ENCODE measurements at regions not wholly inside any gene's neighbourhood (a gene's known extent, or its start where the extent isn't known, plus 50 kb on each side); places are given as distances from the start of the nearest gene placed in this dataset.

DNA sequence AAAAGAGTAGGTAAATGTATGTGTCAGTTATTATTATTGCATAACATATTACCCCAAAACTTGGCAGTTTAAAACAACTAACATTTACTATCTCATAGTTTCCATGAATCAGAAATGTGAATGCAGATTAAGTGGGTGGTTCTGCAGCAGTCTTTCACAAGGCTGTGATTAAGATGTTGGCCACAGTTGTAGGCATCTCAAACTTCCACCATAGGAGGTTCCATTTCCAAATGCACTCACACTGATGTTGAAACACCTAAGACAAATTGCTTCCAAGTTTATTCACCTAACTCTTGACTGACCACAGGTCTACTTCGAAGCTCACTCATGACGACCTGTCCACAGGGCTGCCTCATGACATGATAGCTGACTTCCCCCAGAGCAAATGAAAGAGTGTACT, 360.8 kb downstream of the GRB14 start:
- no peak for ATAC-seq (ENCODE audit: low read depth)
- H3K4me1 ChIP-seq (ENCODE audit: insufficient read depth, poor library complexity, severe bottlenecking), result no peaks in the 10 kb centered on the region

GRCh38 chr2:164257742-164258141, 363.5 kb downstream of the GRB14 start:
- Histone ChIP-seq H3K27me3 (ENCODE audit: insufficient read depth, poor library complexity, severe bottlenecking) (peaks cover 14% of the 10 kb centered on the region), H3K27ac (ENCODE audit: poor library complexity, severe bottlenecking) (no peak overlapping the region), H3K9me3 (ENCODE audit: severe bottlenecking) (no peaks in the 10 kb centered on the region), H3K4me1 (ENCODE audit: insufficient read depth, poor library complexity, severe bottlenecking) (no peaks in the 10 kb centered on the region), H3K4me3 (ENCODE audit: severe bottlenecking) (no peak overlapping the region), H3K36me3 (ENCODE audit: low read depth) (no peaks in the 10 kb centered on the region)
- DNase-seq (ENCODE audit: low spot score), result no peak
- ATAC-seq (ENCODE audit: low read depth), result peak; percentile 38; the same call in 1 of the 3 replicates
- no peak for TF ChIP-seq CTCF (IDR thresholded peaks at IDR 0.05; ENCODE audit: poor library complexity, severe bottlenecking)

More for the DNA sequence above, 360.8 kb downstream of the GRB14 start:
- TF ChIP-seq CTCF (IDR thresholded peaks at IDR 0.05; ENCODE audit: poor library complexity, severe bottlenecking), result no peak
- DNase-seq (ENCODE audit: low spot score), result no peak
- H3K9me3 ChIP-seq (ENCODE audit: severe bottlenecking), result no peaks in the 10 kb centered on the region
- no peak overlapping the region for H3K4me3 ChIP-seq (ENCODE audit: severe bottlenecking)
- H3K27me3 ChIP-seq (ENCODE audit: insufficient read depth, poor library complexity, severe bottlenecking), result peaks cover 14% of the 10 kb centered on the region
- no peak overlapping the region for H3K27ac ChIP-seq (ENCODE audit: poor library complexity, severe bottlenecking)
- no peaks in the 10 kb centered on the region for H3K36me3 ChIP-seq (ENCODE audit: low read depth)

- Histone ChIP-seq H3K27me3 (ENCODE audit: insufficient read depth, poor library complexity, severe bottlenecking) (peaks cover 9% of the 10 kb centered on the region), H3K27ac (ENCODE audit: poor library complexity, severe bottlenecking) (no peak overlapping the region), H3K9me3 (ENCODE audit: severe bottlenecking) (no peaks in the 10 kb centered on the region), H3K4me1 (ENCODE audit: insufficient read depth, poor library complexity, severe bottlenecking) (no peaks in the 10 kb centered on the region), H3K4me3 (ENCODE audit: severe bottlenecking) (no peak overlapping the region), H3K36me3 (ENCODE audit: low read depth) (no peaks in the 10 kb centered on the region)
- ATAC-seq (ENCODE audit: low read depth) (no peak), DNase-seq (ENCODE audit: low spot score) (no peak)
- TF ChIP-seq CTCF (IDR thresholded peaks at IDR 0.05; ENCODE audit: poor library complexity, severe bottlenecking), result no peak
Observed at GRCh38 chr2:164252568-164253287, 368.6 kb downstream of the GRB14 start.

- H3K9me3 ChIP-seq (ENCODE audit: severe bottlenecking), result no peaks in the 10 kb centered on the region
- no peak overlapping the region for H3K27ac ChIP-seq (ENCODE audit: poor library complexity, severe bottlenecking)
- TF ChIP-seq CTCF (IDR thresholded peaks at IDR 0.05; ENCODE audit: poor library complexity, severe bottlenecking), result no peak
- no peak overlapping the region for H3K4me3 ChIP-seq (ENCODE audit: severe bottlenecking)
- DNase-seq (ENCODE audit: low spot score), result no peak
- no peaks in the 10 kb centered on the region for H3K4me1 ChIP-seq (ENCODE audit: insufficient read depth, poor library complexity, severe bottlenecking)
- ATAC-seq (ENCODE audit: low read depth), result no peak
- no peaks in the 10 kb centered on the region for H3K27me3 ChIP-seq (ENCODE audit: insufficient read depth, poor library complexity, severe bottlenecking)
- H3K36me3 ChIP-seq (ENCODE audit: low read depth), result no peaks in the 10 kb centered on the region
Observed at GRCh38 chr2:164243315-164243714, 378.0 kb downstream of the GRB14 start.

- Histone ChIP-seq H3K27ac (ENCODE audit: poor library complexity, severe bottlenecking) (no peak overlapping the region), H3K27me3 (ENCODE audit: insufficient read depth, poor library complexity, severe bottlenecking) (no peaks in the 10 kb centered on the region), H3K9me3 (ENCODE audit: severe bottlenecking) (no peaks in the 10 kb centered on the region), H3K4me1 (ENCODE audit: insufficient read depth, poor library complexity, severe bottlenecking) (no peaks in the 10 kb centered on the region), H3K4me3 (ENCODE audit: severe bottlenecking) (no peak overlapping the region), H3K36me3 (ENCODE audit: low read depth) (no peaks in the 10 kb centered on the region)
- ATAC-seq (ENCODE audit: low read depth), result no peak
- DNase-seq (ENCODE audit: low spot score), result no peak
- no peak for TF ChIP-seq CTCF (IDR thresholded peaks at IDR 0.05; ENCODE audit: poor library complexity, severe bottlenecking)
Observed at GRCh38 chr2:164242409-164242808, 378.9 kb downstream of the GRB14 start.
